Non-pigmented ciliary epithelial cell (primary cell): ENCODE measurements at regions not wholly inside any gene's neighbourhood (a gene's known extent, or its start where the extent isn't known, plus 50 kb on each side); places are given as distances from the start of the nearest gene placed in this dataset.

Experiments used
- DNase-seq: peaks from one replicate; pipeline ENCODE4 v3.0.0-alpha.2; 2010; ENCODE audit warnings: low read depth

DNA sequence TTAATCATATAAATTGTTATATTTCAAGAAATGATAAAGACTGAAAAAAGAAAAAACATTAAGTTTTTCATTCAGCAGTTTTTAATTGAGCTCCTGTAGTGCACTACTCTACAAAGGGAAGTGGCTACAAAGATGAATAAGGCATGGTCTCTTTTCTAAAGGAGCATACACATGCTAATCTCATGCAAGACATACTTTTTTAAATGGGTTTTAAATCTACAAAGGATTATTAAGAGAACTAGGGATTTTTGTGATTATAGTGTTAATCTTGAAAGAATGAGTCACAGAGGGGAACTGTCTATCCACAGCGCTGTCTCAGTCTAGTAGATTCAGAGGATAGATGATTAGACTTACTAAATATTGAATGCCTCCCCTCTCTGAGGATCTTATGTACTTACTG, 1722.2 kb downstream of the RPA4 start:
- DNase-seq = no peak

DNA sequence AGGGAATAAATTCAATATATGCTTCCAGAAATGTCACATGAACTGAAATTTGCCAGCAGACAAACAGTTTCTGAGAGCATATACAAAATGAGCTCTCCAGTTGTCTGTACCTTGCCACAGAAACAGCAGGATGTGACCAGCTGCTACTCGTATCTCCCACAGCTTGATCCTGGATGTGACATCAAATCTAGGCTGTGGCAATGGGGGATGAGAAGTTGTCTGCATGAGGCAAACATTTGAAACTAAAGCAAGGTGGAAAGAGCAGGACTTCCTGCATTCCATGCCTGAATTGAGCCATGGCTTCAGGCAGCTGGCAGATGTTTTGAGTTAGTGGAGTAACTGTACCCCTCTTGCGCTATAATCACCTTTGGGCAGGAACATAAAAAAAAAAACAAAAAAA, 1724.0 kb downstream of the RPA4 start:
- DNase-seq = no peak

DNA sequence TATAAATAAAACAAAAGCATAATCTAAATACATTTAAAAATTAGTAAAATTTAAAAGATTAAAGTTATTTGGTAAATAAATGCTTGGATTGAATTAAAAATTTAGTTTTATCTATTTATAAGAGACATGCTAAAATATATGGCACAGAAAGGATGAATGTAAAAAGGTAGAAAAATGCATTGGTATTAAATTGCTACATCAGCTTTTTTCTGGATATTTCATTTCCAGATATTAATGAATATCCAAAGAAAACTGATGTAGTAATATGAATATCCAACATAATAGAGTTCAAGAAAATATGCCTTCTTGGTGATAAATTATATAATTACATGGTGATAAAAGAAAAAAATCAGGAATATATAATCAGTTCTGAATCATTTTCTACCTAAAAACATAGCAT, 1743.9 kb downstream of the RPA4 start:
- no peak for DNase-seq

DNA sequence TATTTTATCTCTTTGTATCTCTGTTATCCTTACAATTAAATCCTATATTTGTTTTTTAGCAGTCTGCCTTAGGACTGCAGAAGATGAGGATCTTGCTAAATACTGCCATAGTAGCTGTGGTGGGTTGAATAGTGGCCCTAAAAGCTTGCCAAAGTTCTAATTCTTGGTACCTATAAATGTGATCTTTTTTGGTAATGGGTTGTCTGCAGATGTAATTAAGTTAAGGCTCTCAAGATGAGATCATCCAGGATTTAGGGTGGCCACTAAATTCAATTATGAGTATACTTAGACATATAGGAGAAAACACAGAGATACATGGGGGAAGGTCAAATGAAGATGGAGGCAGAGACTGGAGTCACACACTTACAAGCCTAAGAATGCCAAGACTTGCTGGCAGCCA, 1753.7 kb downstream of the RPA4 start:
- DNase-seq = no peak

GRCh38 chrX:98646351-98646750, 1762.6 kb downstream of the RPA4 start:
- no peak for DNase-seq

GRCh38 chrX:98654565-98654964, 1755.5 kb downstream of the PCDH19 start:
- DNase-seq = no peak
